ENCODE measurements at regions not wholly inside any gene's neighbourhood (a gene's known extent, or its start where the extent isn't known, plus 50 kb on each side); places are given as distances from the start of the nearest gene placed in this dataset.

DNA sequence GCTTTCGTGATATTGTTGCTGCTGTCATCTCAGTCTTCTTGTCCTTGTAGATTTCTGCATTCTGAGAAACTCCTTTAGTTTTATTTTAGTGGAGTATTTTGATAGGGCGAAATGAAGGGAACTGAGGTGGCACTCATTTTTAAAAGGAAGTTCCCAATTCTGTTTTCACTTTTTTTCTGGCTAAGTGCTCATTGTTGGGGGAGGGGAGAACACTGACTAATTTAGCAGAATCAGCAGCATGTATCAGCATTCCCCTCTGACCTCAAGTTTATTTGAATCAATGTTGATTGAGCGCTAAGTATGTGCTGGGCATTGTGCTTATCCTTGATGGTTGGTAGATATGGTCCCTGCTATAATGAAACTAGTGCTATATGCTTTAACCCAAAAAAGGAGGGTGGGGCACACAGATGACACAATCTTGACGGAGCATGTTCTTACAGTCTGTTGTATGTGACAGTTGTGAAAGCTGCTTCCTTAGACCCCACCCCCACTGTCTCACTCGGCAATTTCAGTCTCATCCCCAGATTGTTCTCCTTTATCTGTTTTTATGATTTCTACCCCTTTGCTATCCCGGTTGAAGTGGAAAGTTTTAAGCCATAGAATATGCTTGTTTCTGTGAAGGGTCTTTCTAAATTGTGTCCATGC is 262.4 kb downstream of the SOX4 start:
- H2AFZ ChIP-seq (ENCODE audit: low read depth, low read length) = peak overlapping the region; percentile 6
- H3K9me3 ChIP-seq (replicated peaks; ENCODE audit: control insufficient read depth, insufficient read depth, low read length) = no peaks in the 10 kb centered on the region
- BruUV-seq (replicated peaks) = no TSS peak
- no peaks in the 10 kb centered on the region for H3K9me1 ChIP-seq (replicated peaks; ENCODE audit: control insufficient read depth, extremely low read depth, insufficient read depth, low read length)
- intact Hi-C loops (cut with micrococcal nuclease) = no loop called here
- dilution Hi-C loops (cut with MboI; ENCODE audit: extremely low pct_ligation_motif_present, low sequenced_read_pairs) = no loop called here
- no peaks in the 10 kb centered on the region for H3K79me2 ChIP-seq (ENCODE audit: control insufficient read depth, insufficient read depth, low read length)
- no peak for TF ChIP-seq JUN (IDR thresholded peaks at IDR 0.05; ENCODE audit: borderline replicate concordance, insufficient read depth, insufficient read length, low read depth)
- TF ChIP-seq POLR2A (IDR thresholded peaks at IDR 0.05; ENCODE audit: low read depth, low read length) = no peak
- no peak overlapping the region for H3K9ac ChIP-seq (replicated peaks; ENCODE audit: extremely low read depth, insufficient read depth, low read length)
- H3K4me1 ChIP-seq (ENCODE audit: control insufficient read depth, extremely low read depth, insufficient read depth, low read length) = peaks cover 10% of the 10 kb centered on the region
- peak; percentile 15 for DNase-seq (ENCODE audit: low read depth, low spot score)
- ChIA-PET POLR2A (no interaction called here), CTCF (no interaction called here)
- FAIRE-seq = peak; percentile 50
- H4K20me1 ChIP-seq (replicated peaks; ENCODE audit: control insufficient read depth, extremely low read depth, insufficient read depth, low read length) = no peaks in the 10 kb centered on the region
- no peak overlapping the region for H3K4me3 ChIP-seq (replicated peaks in 1 of 3; ENCODE audit: insufficient read depth in 1 of 3, low read depth in 1 of 3, low read length in 3 of 3)
- H3K27me3 ChIP-seq (ENCODE audit: control insufficient read depth in 2 of 2, insufficient read depth in 2 of 2, low read length in 2 of 2) = no peaks in the 10 kb centered on the region
- no peak overlapping the region for H3K4me2 ChIP-seq (ENCODE audit: insufficient read depth, low read length)
- no peaks in the 10 kb centered on the region for H3K36me3 ChIP-seq (ENCODE audit: control insufficient read depth in 2 of 2, extremely low read depth in 1 of 2, insufficient read depth in 2 of 2, low read length in 2 of 2)
- no peak overlapping the region for H3K27ac ChIP-seq (ENCODE audit: insufficient read depth, low read depth, low read length)

DNA sequence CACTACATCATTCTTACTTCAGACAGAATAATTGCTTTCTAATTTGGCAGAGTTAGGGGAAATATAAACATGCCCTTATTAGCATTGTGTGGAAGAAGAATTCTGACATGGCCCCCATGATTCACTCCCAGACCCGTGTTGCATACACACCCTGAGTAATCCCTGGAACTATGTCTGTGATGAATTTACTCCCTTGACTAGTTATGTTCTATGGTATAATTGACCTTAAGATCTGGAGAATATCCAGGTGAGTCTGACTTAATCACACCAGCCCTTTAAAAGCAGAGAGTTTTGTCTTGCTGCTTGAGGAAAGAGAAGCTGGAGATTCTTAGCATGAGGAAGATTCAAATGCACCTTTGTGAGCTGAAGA is 262.9 kb downstream of the SOX4 start:
- H3K9me3 ChIP-seq (replicated peaks; ENCODE audit: control insufficient read depth, insufficient read depth, low read length) = no peaks in the 10 kb centered on the region
- ChIA-PET CTCF (interaction anchor here (0.7 to 0.9 kb wide), 2 partner anchors 29 to 31 kb away, joined by 3 read pairs; no protein-coding TSS in a partner anchor), POLR2A (no interaction called here)
- H3K9me1 ChIP-seq (replicated peaks; ENCODE audit: control insufficient read depth, extremely low read depth, insufficient read depth, low read length) = no peaks in the 10 kb centered on the region
- DNase-seq (ENCODE audit: low read depth, low spot score) = peak; percentile 56
- peak overlapping the region; percentile 6 for H2AFZ ChIP-seq (ENCODE audit: low read depth, low read length)
- no peaks in the 10 kb centered on the region for H3K36me3 ChIP-seq (ENCODE audit: control insufficient read depth in 2 of 2, extremely low read depth in 1 of 2, insufficient read depth in 2 of 2, low read length in 2 of 2)
- peaks cover 10% of the 10 kb centered on the region for H3K4me1 ChIP-seq (ENCODE audit: control insufficient read depth, extremely low read depth, insufficient read depth, low read length)
- TF ChIP-seq POLR2AphosphoS5 (IDR thresholded peaks at IDR 0.05; ENCODE audit: insufficient read depth, low read depth, low read length) (no peak), FOS (IDR thresholded peaks at IDR 0.05; ENCODE audit: borderline replicate concordance, insufficient read depth, low read length) (peak; percentile 33)
- no peaks in the 10 kb centered on the region for H3K79me2 ChIP-seq (ENCODE audit: control insufficient read depth, insufficient read depth, low read length)
- H4K20me1 ChIP-seq (replicated peaks; ENCODE audit: control insufficient read depth, extremely low read depth, insufficient read depth, low read length) = no peaks in the 10 kb centered on the region
- no peaks in the 10 kb centered on the region for H3K27me3 ChIP-seq (ENCODE audit: control insufficient read depth in 2 of 2, insufficient read depth in 2 of 2, low read length in 2 of 2)
- no TSS peak for BruUV-seq (replicated peaks)
- H3K4me2 ChIP-seq (ENCODE audit: insufficient read depth, low read length) = no peak overlapping the region
- H3K9ac ChIP-seq (replicated peaks; ENCODE audit: extremely low read depth, insufficient read depth, low read length) = no peak overlapping the region
- dilution Hi-C loops (cut with MboI; ENCODE audit: extremely low pct_ligation_motif_present, low sequenced_read_pairs) = no loop called here
- intact Hi-C loops (cut with micrococcal nuclease) = no loop called here
- peak; percentile 47 for FAIRE-seq
- H3K4me3 ChIP-seq (replicated peaks in 1 of 3; ENCODE audit: insufficient read depth in 1 of 3, low read depth in 1 of 3, low read length in 3 of 3) = no peak overlapping the region
- H3K27ac ChIP-seq (ENCODE audit: insufficient read depth, low read depth, low read length) = no peak overlapping the region

Measured in endothelial cell of umbilical vein (primary cell).